ENCODE measurements at regions not wholly inside any gene's neighbourhood (a gene's known extent, or its start where the extent isn't known, plus 50 kb on each side); places are given as distances from the start of the nearest gene placed in this dataset.

DNA sequence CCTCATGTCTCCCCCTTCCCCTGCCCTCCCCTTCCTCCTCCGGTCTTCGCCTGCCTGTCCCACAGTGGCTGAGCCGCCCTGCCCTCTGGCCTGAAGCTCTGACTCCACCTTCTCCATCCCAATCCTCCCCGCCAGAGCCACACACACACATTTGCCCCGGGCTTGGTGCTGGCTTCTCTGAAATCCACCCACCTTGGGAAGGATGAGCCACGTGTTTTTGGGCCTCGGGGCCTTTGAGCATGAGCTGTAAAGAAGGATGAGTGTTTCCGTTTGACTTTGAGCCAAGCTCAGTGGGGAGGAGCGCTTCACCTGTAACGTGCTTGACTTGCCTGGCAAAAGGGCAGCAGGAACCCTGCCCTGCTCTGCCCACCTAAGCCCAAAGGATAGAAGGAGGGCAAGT is 295.1 kb downstream of the SIPA1L2 start:
- TF ChIP-seq ZFP3 (CRISPR knock-in tag; IDR thresholded peaks at IDR 0.05) (no peak), OSR1 (CRISPR knock-in tag; IDR thresholded peaks at IDR 0.05) (no peak), ZNF70 (CRISPR knock-in tag; IDR thresholded peaks at IDR 0.05) (no peak)
